ENCODE measurements at regions not wholly inside any gene's neighbourhood (a gene's known extent, or its start where the extent isn't known, plus 50 kb on each side); places are given as distances from the start of the nearest gene placed in this dataset.
"Not testable (repeated sequence)": the region's sequence is repeated elsewhere in the genome, so short reads cannot be mapped to it uniquely, and the experiment has no call there.

GRCh38 chr7:65285906-65286864 lies 87.5 kb upstream of the ZNF92 start:
- intact Hi-C loops (cut with DNase I) = no loop called here
- 66 to 76% methylated on average over 3 of the region's 3 CpGs for WGBS, 2 donors
- no peak overlapping the region for H3K4me3 ChIP-seq
- H3K27ac ChIP-seq = no peak overlapping the region
- no peaks in the 10 kb centered on the region for H3K9me3 ChIP-seq
- H3K27me3 ChIP-seq = no peaks in the 10 kb centered on the region
- ATAC-seq = no peak
- no peaks in the 10 kb centered on the region for H3K4me1 ChIP-seq
- DNase-seq = no peak
- TF ChIP-seq POLR2A (IDR thresholded peaks at IDR 0.05) = no peak
- TF ChIP-seq, protein P1, sequence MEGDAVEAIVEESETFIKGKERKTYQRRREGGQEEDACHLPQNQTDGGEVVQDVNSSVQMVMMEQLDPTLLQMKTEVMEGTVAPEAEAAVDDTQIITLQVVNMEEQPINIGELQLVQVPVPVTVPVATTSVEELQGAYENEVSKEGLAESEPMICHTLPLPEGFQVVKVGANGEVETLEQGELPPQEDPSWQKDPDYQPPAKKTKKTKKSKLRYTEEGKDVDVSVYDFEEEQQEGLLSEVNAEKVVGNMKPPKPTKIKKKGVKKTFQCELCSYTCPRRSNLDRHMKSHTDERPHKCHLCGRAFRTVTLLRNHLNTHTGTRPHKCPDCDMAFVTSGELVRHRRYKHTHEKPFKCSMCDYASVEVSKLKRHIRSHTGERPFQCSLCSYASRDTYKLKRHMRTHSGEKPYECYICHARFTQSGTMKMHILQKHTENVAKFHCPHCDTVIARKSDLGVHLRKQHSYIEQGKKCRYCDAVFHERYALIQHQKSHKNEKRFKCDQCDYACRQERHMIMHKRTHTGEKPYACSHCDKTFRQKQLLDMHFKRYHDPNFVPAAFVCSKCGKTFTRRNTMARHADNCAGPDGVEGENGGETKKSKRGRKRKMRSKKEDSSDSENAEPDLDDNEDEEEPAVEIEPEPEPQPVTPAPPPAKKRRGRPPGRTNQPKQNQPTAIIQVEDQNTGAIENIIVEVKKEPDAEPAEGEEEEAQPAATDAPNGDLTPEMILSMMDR (IDR thresholded peaks at IDR 0.05) = no peak
- no peaks in the 10 kb centered on the region for H3K36me3 ChIP-seq (replicated peaks in 1 of 2; ENCODE audit: insufficient read depth in 1 of 2, low read depth in 2 of 2)

GRCh38 chr7:65285241-65285640 lies 88.4 kb upstream of the ZNF92 start:
- intact Hi-C loops (cut with DNase I); H3K36me3 ChIP-seq (replicated peaks in 1 of 2; ENCODE audit: insufficient read depth in 1 of 2, low read depth in 2 of 2); DNase-seq; H3K9me3 ChIP-seq; H3K4me3 ChIP-seq; ATAC-seq; H3K27me3 ChIP-seq; H3K4me1 ChIP-seq; H3K27ac ChIP-seq: not testable (repeated sequence)
- 84 to 87% methylated on average over 2 of the region's 2 CpGs for WGBS, 2 donors

GRCh38 chr7:65279795-65280194 lies 93.9 kb upstream of the ZNF92 start:
- 62 to 74% methylated on average over 2 of the region's 2 CpGs for WGBS, 2 donors
- intact Hi-C loops (cut with DNase I) = no loop called here
- no peak for DNase-seq
- Histone ChIP-seq H3K36me3 (replicated peaks in 1 of 2; ENCODE audit: insufficient read depth in 1 of 2, low read depth in 2 of 2) (no peaks in the 10 kb centered on the region), H3K4me3 (no peak overlapping the region), H3K27me3 (no peaks in the 10 kb centered on the region), H3K27ac (no peak overlapping the region), H3K4me1 (no peaks in the 10 kb centered on the region), H3K9me3 (no peaks in the 10 kb centered on the region)
- no peak for TF ChIP-seq POLR2A (IDR thresholded peaks at IDR 0.05)
- TF ChIP-seq, protein P1 (IDR thresholded peaks at IDR 0.05) = no peak
- ATAC-seq = no peak

DNA sequence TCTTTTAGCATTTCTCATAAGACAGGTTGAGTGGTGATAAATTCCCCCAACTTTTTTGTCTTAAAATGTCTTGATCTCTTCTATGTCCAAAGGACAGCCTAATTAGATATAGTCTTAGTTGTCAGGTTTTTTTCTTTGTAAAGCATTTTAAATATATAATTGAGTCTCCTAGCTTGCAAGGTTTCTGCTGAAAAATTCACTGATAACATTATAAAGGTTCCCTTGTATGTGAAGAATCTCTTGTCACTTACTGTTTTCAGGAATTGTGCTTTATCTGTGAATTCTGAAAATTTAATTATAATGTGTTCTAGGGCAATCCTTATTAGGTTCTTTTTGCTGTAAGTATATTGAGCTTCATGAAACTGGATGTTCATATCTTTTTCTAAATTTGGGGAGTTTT lies 96.8 kb upstream of the ZNF92 start:
- intact Hi-C loops (cut with DNase I) = no loop called here
- H3K9me3 ChIP-seq = no peaks in the 10 kb centered on the region
- no peaks in the 10 kb centered on the region for H3K27me3 ChIP-seq
- no peak for DNase-seq
- no peak for ATAC-seq
- H3K36me3 ChIP-seq (replicated peaks in 1 of 2; ENCODE audit: insufficient read depth in 1 of 2, low read depth in 2 of 2) = no peaks in the 10 kb centered on the region
- no peak overlapping the region for H3K4me3 ChIP-seq
- TF ChIP-seq POLR2A (IDR thresholded peaks at IDR 0.05) = no peak
- TF ChIP-seq, protein P1 (IDR thresholded peaks at IDR 0.05) = no peak
- H3K4me1 ChIP-seq = no peaks in the 10 kb centered on the region
- no peak overlapping the region for H3K27ac ChIP-seq

- WGBS, 2 donors = 73 to 95% methylated on average over 2 of the region's 2 CpGs
- H3K4me1 ChIP-seq; intact Hi-C loops (cut with DNase I); DNase-seq; H3K27ac ChIP-seq; H3K9me3 ChIP-seq; ATAC-seq; H3K36me3 ChIP-seq (replicated peaks in 1 of 2; ENCODE audit: insufficient read depth in 1 of 2, low read depth in 2 of 2); H3K4me3 ChIP-seq: not testable (repeated sequence)
- peaks cover 0 to 14% of the 10 kb centered on the region in 2 donors for H3K27me3 ChIP-seq
Observed at GRCh38 chr7:65271502-65271901, 102.2 kb upstream of the ZNF92 start.

All from body of pancreas (tissue), 4 donors.